H1 (cell line): ENCODE measurements at regions not wholly inside any gene's neighbourhood (a gene's known extent, or its start where the extent isn't known, plus 50 kb on each side); places are given as distances from the start of the nearest gene placed in this dataset.

ENCODE experiments used
- CTCF ChIA-PET: fragments of 300-600 bp; sonication (Branson Sonifier 250); formaldehyde crosslinking; loops from one replicate; lab custom pipeline; 2021; ENCODE audit not compliant: partially characterized antibody; lab: Charles Lee
- POLR2A ChIA-PET: fragments of 300-600 bp; sonication (Branson Sonifier 250); formaldehyde crosslinking; loops from one replicate; lab custom pipeline; 2021; ENCODE audit warnings: inconsistent platforms; ENCODE audit not compliant: partially characterized antibody; lab: Charles Lee
- DNase-seq, 2 experiments: peaks; one replicate each; pipeline versions ENCODE4 v3.0.0 to v3.0.0-alpha.2; 2010 to 2022; ENCODE audit warnings: low spot score in 2 of 2, low read depth in 1 of 2, mixed read lengths in 1 of 2
- FAIRE-seq: peaks from 2 replicates; lab custom pipeline; 2011; peaks lifted over from hg19 to GRCh38; lab: Jason Lieb, UNC
- H2AFZ ChIP-seq: 2 replicates; pipeline ENCODE4 v1.8.1; 2012; ENCODE audit warnings: low read length, inconsistent platforms
- H2AK5ac ChIP-seq: 2 replicates; pipeline ENCODE4 v1.6.1; 2013; ENCODE audit warnings: low read depth, low read length
- H2BK120ac ChIP-seq: replicated peaks from 2 replicates; pipeline ENCODE3; 2013; ENCODE audit warnings: low read depth, low read length, inconsistent platforms
- H2BK12ac ChIP-seq: 2 replicates; pipeline ENCODE4 v1.6.1; 2013; ENCODE audit warnings: low read depth, low read length
- H2BK15ac ChIP-seq: 2 replicates; pipeline ENCODE4 v1.6.1; 2013; ENCODE audit warnings: low read length
- H2BK20ac ChIP-seq: 2 replicates; pipeline ENCODE4 v1.6.1; 2013; ENCODE audit warnings: low read length
- H2BK5ac ChIP-seq: 2 replicates; pipeline ENCODE4 v1.6.1; 2013; ENCODE audit warnings: low read depth, low read length
- H3K14ac ChIP-seq: 2 replicates; pipeline ENCODE4 v1.6.1; 2013; ENCODE audit warnings: inconsistent platforms; ENCODE audit not compliant: insufficient read length
- H3K18ac ChIP-seq: 2 replicates; pipeline ENCODE4 v1.6.1; 2013; ENCODE audit warnings: low read length; ENCODE audit errors: extremely low read depth
- H3K23ac ChIP-seq: 2 replicates; pipeline ENCODE4 v1.6.1; 2013; ENCODE audit warnings: inconsistent platforms; ENCODE audit not compliant: insufficient read length
- H3K23me2 ChIP-seq: 2 replicates; pipeline ENCODE4 v1.6.1; 2013; ENCODE audit warnings: low read depth, low read length
- H3K27ac ChIP-seq: 2 replicates; pipeline ENCODE4 v1.6.1; 2011; ENCODE audit warnings: low read depth, low read length, inconsistent platforms
- H3K27me3 ChIP-seq, 4 experiments: replicated peaks in 1 of 4; 1 replicate in 1 of 4; 2 replicates in 3 of 4; pipeline versions ENCODE4 v1.6.1 to v1.8.1; 2011 to 2013; ENCODE audit warnings: low read length in 3 of 4, mild to moderate bottlenecking in 3 of 4, inconsistent platforms in 2 of 4, mixed read lengths in 2 of 4, moderate library complexity in 1 of 4; ENCODE audit not compliant: control insufficient read depth in 3 of 4, insufficient read depth in 3 of 4; ENCODE audit errors: extremely low read depth in 1 of 4
- H3K36me3 ChIP-seq, 4 experiments: 2 replicates each; pipeline versions ENCODE4 v1.6.1 to v1.8.1; 2011 to 2013; ENCODE audit warnings: mild to moderate bottlenecking in 4 of 4, low read length in 3 of 4, moderate library complexity in 2 of 4, control low read depth in 1 of 4, inconsistent platforms in 1 of 4; ENCODE audit not compliant: insufficient read depth in 4 of 4, control insufficient read depth in 2 of 4
- H3K4ac ChIP-seq: replicated peaks from 2 replicates; pipeline ENCODE3; 2013; ENCODE audit warnings: low read length, low read depth, mixed read lengths, inconsistent platforms; ENCODE audit not compliant: insufficient read length
- H3K4me1 ChIP-seq, 4 experiments: replicated peaks in 1 of 4; 1 replicate in 1 of 4; 2 replicates in 3 of 4; pipeline versions ENCODE4 v1.6.1 to v1.8.1; 2011 to 2013; ENCODE audit warnings: low read length in 3 of 4, inconsistent platforms in 2 of 4, mixed read lengths in 1 of 4; ENCODE audit not compliant: insufficient read depth in 4 of 4, control insufficient read depth in 3 of 4
- H3K4me2 ChIP-seq, 2 experiments: 2 replicates each; pipeline versions ENCODE4 v1.6.1 to v1.8.1; 2011 to 2013; ENCODE audit warnings: low read depth in 2 of 2, low read length in 2 of 2, control low read depth in 1 of 2, inconsistent platforms in 1 of 2, mild to moderate bottlenecking in 1 of 2; ENCODE audit not compliant: insufficient read depth in 1 of 2
- H3K4me3 ChIP-seq, 4 experiments: fragments of 200-600, 300-600 bp in 1 of 4; sonication (generic), shearing (Covaris generic), sonication (Bioruptor Twin) in 1 of 4; 2 replicates each; pipeline versions ENCODE4 v1.5.1 to v1.8.1; 2011 to 2016; ENCODE audit warnings: low read length in 4 of 4, low read depth in 3 of 4, control low read depth in 2 of 4, inconsistent platforms in 2 of 4, mild to moderate bottlenecking in 2 of 4, mixed read lengths in 1 of 4, moderate library complexity in 1 of 4; ENCODE audit not compliant: insufficient read depth in 2 of 4; ENCODE audit errors: extremely low read depth in 1 of 4
- H3K56ac ChIP-seq: replicated peaks from 2 replicates; pipeline ENCODE3; 2013; ENCODE audit warnings: low read depth, mild to moderate bottlenecking, mixed read lengths, low read length, inconsistent platforms; ENCODE audit not compliant: insufficient read length
- H3K79me1 ChIP-seq: 2 replicates; pipeline ENCODE4 v1.6.1; 2013; ENCODE audit warnings: low read depth, low read length, control low read depth
- H3K79me2 ChIP-seq, 2 experiments: 2 replicates each; pipeline versions ENCODE4 v1.6.1 to v1.8.1; 2012 to 2013; ENCODE audit warnings: low read length in 2 of 2, mild to moderate bottlenecking in 2 of 2, inconsistent platforms in 1 of 2; ENCODE audit not compliant: insufficient read depth in 2 of 2, control insufficient read depth in 1 of 2
- H3K9ac ChIP-seq, 4 experiments: replicated peaks in 1 of 4; 1 replicate in 1 of 4; 2 replicates in 3 of 4; pipeline versions ENCODE4 v1.6.1 to v1.8.1; 2011 to 2013; ENCODE audit warnings: low read depth in 3 of 4, low read length in 3 of 4, control low read depth in 2 of 4, mild to moderate bottlenecking in 2 of 4, moderate library complexity in 2 of 4, inconsistent platforms in 1 of 4; ENCODE audit errors: extremely low read depth in 1 of 4
- H3K9me3 ChIP-seq, 2 experiments: 2 replicates each; pipeline versions ENCODE4 v1.6.1 to v1.8.1; 2012 to 2013; ENCODE audit warnings: mild to moderate bottlenecking in 2 of 2, moderate library complexity in 2 of 2, control low read depth in 1 of 2, inconsistent platforms in 1 of 2, low read depth in 1 of 2, low read length in 1 of 2, mixed read lengths in 1 of 2; ENCODE audit not compliant: insufficient read depth in 2 of 2
- H4K20me1 ChIP-seq, 2 experiments: replicated peaks in 1 of 2; 2 replicates each; pipeline versions ENCODE3 to v1.8.1; 2011 to 2013; ENCODE audit warnings: inconsistent platforms in 2 of 2, low read length in 2 of 2, mild to moderate bottlenecking in 1 of 2; ENCODE audit not compliant: insufficient read depth in 2 of 2, control insufficient read depth in 1 of 2
- H4K5ac ChIP-seq: 2 replicates; pipeline ENCODE4 v1.6.1; 2013; ENCODE audit warnings: low read length, low read depth, mixed read lengths, inconsistent platforms; ENCODE audit not compliant: insufficient read length
- H4K8ac ChIP-seq: 2 replicates; pipeline ENCODE4 v1.8.0; 2013; ENCODE audit warnings: mild to moderate bottlenecking, moderate library complexity, low read length, inconsistent platforms; ENCODE audit not compliant: insufficient read depth; ENCODE audit errors: extremely low read depth
- H4K91ac ChIP-seq: replicated peaks from 2 replicates; pipeline ENCODE3; 2013; ENCODE audit warnings: low read length, mixed read lengths, inconsistent platforms; ENCODE audit not compliant: insufficient read length
- BRCA1 ChIP-seq: IDR thresholded peaks from 2 replicates; pipeline ENCODE4 v1.6.1; 2012; ENCODE audit warnings: low read depth, low read length, improper control_type of control experiment
- GABPA ChIP-seq: IDR thresholded peaks from 2 replicates; pipeline ENCODE4 v1.6.1; 2011; ENCODE audit warnings: mild to moderate bottlenecking, low read length, moderate library complexity, borderline replicate concordance; ENCODE audit not compliant: insufficient read depth
- HDAC6 ChIP-seq: IDR thresholded peaks from one replicate; pipeline ENCODE4 v1.7.1; 2012; ENCODE audit warnings: low read depth, mild to moderate bottlenecking, inconsistent platforms, low read length, moderate library complexity
- JUN ChIP-seq: IDR thresholded peaks from 2 replicates; pipeline ENCODE4 v1.6.1; 2011; ENCODE audit warnings: low read depth, mild to moderate bottlenecking, improper control_type of control experiment, low read length
- NANOG ChIP-seq: IDR thresholded peaks from 2 replicates; pipeline ENCODE4 v1.6.1; 2011; ENCODE audit warnings: low read length, low read depth, mild to moderate bottlenecking, inconsistent platforms; ENCODE audit not compliant: insufficient read depth, poor library complexity, severe bottlenecking
- WGBS, 2 experiments: shearing (Covaris generic) in 1 of 2; methylation state at CpG; one replicate each; pipeline versions ENCODE4 v1.1.6 to v1.1.7; 2013 to 2015; ENCODE audit warnings: low lambda C conversion rate in 2 of 2, mixed read lengths in 2 of 2, inconsistent platforms in 1 of 2, low coverage in 1 of 2, missing lambda C conversion rate in 1 of 2; ENCODE audit not compliant: insufficient replicate concordance in 2 of 2, insufficient coverage in 1 of 2, insufficient read length in 1 of 2; ENCODE audit errors: extremely low coverage in 1 of 2, missing lambda C conversion rate in 1 of 2; 5-methylcytosine and 5-hydroxymethylcytosine counted together

- H3K79me2 ChIP-seq, result no peaks in the 10 kb centered on the region
- H4K20me1 ChIP-seq, result no peaks in the 10 kb centered on the region
- H3K27me3 ChIP-seq, result no peaks in the 10 kb centered on the region
- H2AFZ ChIP-seq, result no peak overlapping the region
- no peak overlapping the region for H4K91ac ChIP-seq
- H3K23me2 ChIP-seq, result no peaks in the 10 kb centered on the region
- no peak overlapping the region for H3K14ac ChIP-seq
- no peak overlapping the region for H2BK5ac ChIP-seq
- H4K5ac ChIP-seq, result no peak overlapping the region
- no peak overlapping the region for H3K4me2 ChIP-seq
- H4K8ac ChIP-seq, result no peak overlapping the region
- no peaks in the 10 kb centered on the region for H3K79me1 ChIP-seq
- H3K27ac ChIP-seq, result no peak overlapping the region
- H2BK12ac ChIP-seq, result no peak overlapping the region
- CTCF ChIA-PET, result no interaction called here
- no peak overlapping the region for H3K23ac ChIP-seq
- no peak overlapping the region for H3K4ac ChIP-seq
- H2BK20ac ChIP-seq, result no peak overlapping the region
- H3K4me1 ChIP-seq, result no peaks in the 10 kb centered on the region
- H3K9me3 ChIP-seq, result no peaks in the 10 kb centered on the region
- POLR2A ChIA-PET, result no interaction called here
- no peak overlapping the region for H2AK5ac ChIP-seq
- H3K56ac ChIP-seq, result no peak overlapping the region
- no peak overlapping the region for H3K18ac ChIP-seq
- FAIRE-seq (no peak), DNase-seq (no peak)
- H3K4me3 ChIP-seq, result no peak overlapping the region
- H2BK15ac ChIP-seq, result no peak overlapping the region
- WGBS, 2 experiments, result 85 to 100% methylated on average over 1 to 3 of the region's 3 CpGs
- H3K36me3 ChIP-seq, result no peaks in the 10 kb centered on the region
- no peak overlapping the region for H3K9ac ChIP-seq
- no peak overlapping the region for H2BK120ac ChIP-seq
- TF ChIP-seq HDAC6, result no peak
- TF ChIP-seq GABPA, result no peak
- TF ChIP-seq BRCA1, result no peak
- no peak for TF ChIP-seq NANOG
- no peak for TF ChIP-seq JUN
Observed at GRCh38 chr15:84104853-84105252, 130.7 kb upstream of the GOLGA6L4 start.
